ENCODE measurements at regions not wholly inside any gene's neighbourhood (a gene's known extent, or its start where the extent isn't known, plus 50 kb on each side); places are given as distances from the start of the nearest gene placed in this dataset.

GRCh38 chr15:46543626-46544025 lies 908.8 kb downstream of the SQOR start:
- TF ChIP-seq CTCF (IDR thresholded peaks at IDR 0.05) = no peak
- no peak for TF ChIP-seq POLR2A (IDR thresholded peaks at IDR 0.05)

Data from lower leg skin (tissue), 3 donors.